HepG2 (cell line): ENCODE measurements at regions not wholly inside any gene's neighbourhood (a gene's known extent, or its start where the extent isn't known, plus 50 kb on each side); places are given as distances from the start of the nearest gene placed in this dataset.

Experiments
- HNRNPUL1 ChIP-seq: fragments of 200-400 bp; formaldehyde crosslinking; IDR thresholded peaks from 2 replicates; pipeline ENCODE4 v1.6.1; 2017; ENCODE audit warnings: low read depth, mild to moderate bottlenecking, low read length, moderate library complexity
- MYNN ChIP-seq: sonication (generic); formaldehyde crosslinking; IDR thresholded peaks from 2 replicates; pipeline ENCODE4 v1.4.0; 2020; ENCODE audit warnings: mild to moderate bottlenecking, low read depth, missing genetic modification reagents
- PRDM4 ChIP-seq: sonication (generic); formaldehyde crosslinking; IDR thresholded peaks from 2 replicates; pipeline ENCODE4 v1.9.0; 2021; ENCODE audit warnings: missing genetic modification reagents, borderline replicate concordance
- SMARCE1 ChIP-seq: fragments of 450-650 bp; IDR thresholded peaks from 2 replicates; pipeline ENCODE4 v1.6.1; 2017; ENCODE audit warnings: borderline replicate concordance
- ZBTB49 ChIP-seq: sonication (generic); formaldehyde crosslinking; IDR thresholded peaks from 2 replicates; pipeline ENCODE4 v1.4.0; 2020; ENCODE audit warnings: missing genetic modification reagents, borderline replicate concordance
- ZC3H4 ChIP-seq: sonication (generic); formaldehyde crosslinking; IDR thresholded peaks from 2 replicates; pipeline ENCODE4 v1.4.0; 2020; ENCODE audit warnings: missing genetic modification reagents, borderline replicate concordance
- ZEB1 ChIP-seq: IDR thresholded peaks from 2 replicates; pipeline ENCODE4 v1.6.1; 2012; ENCODE audit warnings: mild to moderate bottlenecking, low read depth, inconsistent platforms; ENCODE audit not compliant: insufficient replicate concordance
- ZNF33A ChIP-seq: sonication (generic); formaldehyde crosslinking; IDR thresholded peaks from 2 replicates; pipeline ENCODE4 v1.5.1; 2020; ENCODE audit warnings: missing genetic modification reagents, mild to moderate bottlenecking, moderate library complexity, borderline replicate concordance
- ZNF367 ChIP-seq: sonication (generic); formaldehyde crosslinking; IDR thresholded peaks from 2 replicates; pipeline ENCODE4 v1.4.0; 2020; ENCODE audit warnings: missing genetic modification reagents, borderline replicate concordance
- ZNF7 ChIP-seq: IDR thresholded peaks from 2 replicates; pipeline ENCODE4 v1.6.1; 2016; ENCODE audit warnings: missing biosample characterization, missing genetic modification reagents
- TF ChIP-seq, protein P1 (sequence below): sonication (generic); formaldehyde crosslinking; IDR thresholded peaks from 2 replicates; pipeline ENCODE4 v1.5.0; 2020; ENCODE audit warnings: mild to moderate bottlenecking, missing genetic modification reagents, moderate library complexity
- TF ChIP-seq, protein P2 (sequence below): IDR thresholded peaks from 2 replicates; pipeline ENCODE4 v1.6.1; 2012; ENCODE audit warnings: inconsistent platforms

GRCh38 chr6:85172161-85172560 lies 277.7 kb upstream of the NT5E start:
- TF ChIP-seq HNRNPUL1 (no peak), SMARCE1 (no peak), ZBTB49 (no peak), PRDM4 (no peak), MYNN (CRISPR knock-in tag) (no peak), ZEB1 (no peak), ZC3H4 (CRISPR knock-in tag) (no peak), ZNF367 (no peak), ZNF7 (CRISPR knock-in tag) (no peak), ZNF33A (CRISPR knock-in tag) (no peak)
- TF ChIP-seq, protein P1, sequence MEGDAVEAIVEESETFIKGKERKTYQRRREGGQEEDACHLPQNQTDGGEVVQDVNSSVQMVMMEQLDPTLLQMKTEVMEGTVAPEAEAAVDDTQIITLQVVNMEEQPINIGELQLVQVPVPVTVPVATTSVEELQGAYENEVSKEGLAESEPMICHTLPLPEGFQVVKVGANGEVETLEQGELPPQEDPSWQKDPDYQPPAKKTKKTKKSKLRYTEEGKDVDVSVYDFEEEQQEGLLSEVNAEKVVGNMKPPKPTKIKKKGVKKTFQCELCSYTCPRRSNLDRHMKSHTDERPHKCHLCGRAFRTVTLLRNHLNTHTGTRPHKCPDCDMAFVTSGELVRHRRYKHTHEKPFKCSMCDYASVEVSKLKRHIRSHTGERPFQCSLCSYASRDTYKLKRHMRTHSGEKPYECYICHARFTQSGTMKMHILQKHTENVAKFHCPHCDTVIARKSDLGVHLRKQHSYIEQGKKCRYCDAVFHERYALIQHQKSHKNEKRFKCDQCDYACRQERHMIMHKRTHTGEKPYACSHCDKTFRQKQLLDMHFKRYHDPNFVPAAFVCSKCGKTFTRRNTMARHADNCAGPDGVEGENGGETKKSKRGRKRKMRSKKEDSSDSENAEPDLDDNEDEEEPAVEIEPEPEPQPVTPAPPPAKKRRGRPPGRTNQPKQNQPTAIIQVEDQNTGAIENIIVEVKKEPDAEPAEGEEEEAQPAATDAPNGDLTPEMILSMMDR (CRISPR knock-in tag), result no peak
- TF ChIP-seq, protein P2, sequence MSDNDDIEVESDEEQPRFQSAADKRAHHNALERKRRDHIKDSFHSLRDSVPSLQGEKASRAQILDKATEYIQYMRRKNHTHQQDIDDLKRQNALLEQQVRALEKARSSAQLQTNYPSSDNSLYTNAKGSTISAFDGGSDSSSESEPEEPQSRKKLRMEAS, result no peak
